Adrenal gland (tissue), 9 donors: ENCODE measurements at regions not wholly inside any gene's neighbourhood (a gene's known extent, or its start where the extent isn't known, plus 50 kb on each side); places are given as distances from the start of the nearest gene placed in this dataset.

ENCODE experiments used
- DNase-seq, 7 donors: peaks; one replicate each; pipeline ENCODE4 v3.0.0-alpha.2; 2019 to 2020
- H3K27ac ChIP-seq, 5 donors: fragments of 200-600 bp; sonication (generic) in 4 of 5; 1 replicate in 3 of 5; 2 replicates in 2 of 5; pipeline versions ENCODE4 v1.5.1 to v1.8.0; 2016 to 2020; ENCODE audit warnings: mild to moderate bottlenecking in 1 of 5
- H3K27me3 ChIP-seq: fragments of 200-600 bp; 2 replicates; pipeline ENCODE4 v1.8.0; 2021
- H3K36me3 ChIP-seq, 2 donors: fragments of 200-600 bp; replicated peaks in 1 of 2; 1 replicate in 1 of 2; 2 replicates in 1 of 2; pipeline versions ENCODE4 v1.5.1 to v1.8.0; 2018 to 2022
- H3K4me1 ChIP-seq, 2 donors: fragments of 200-600 bp; replicated peaks in 1 of 2; 1 replicate in 1 of 2; 2 replicates in 1 of 2; pipeline versions ENCODE4 v1.5.1 to v1.8.0; 2018 to 2021
- H3K4me3 ChIP-seq, 4 donors: fragments of 200-600 bp; sonication (generic) in 3 of 4; one replicate each; pipeline ENCODE4 v1.5.1; 2016 to 2018
- H3K9me3 ChIP-seq, 3 donors: fragments of 200-600 bp; sonication (generic) in 1 of 3; replicated peaks in 1 of 3; 1 replicate in 2 of 3; 2 replicates in 1 of 3; pipeline versions ENCODE4 v1.5.1 to v1.8.0; 2016 to 2021
- CTCF ChIP-seq, 6 experiments: fragments of 450-650 bp in 4 of 6; fragments of 200-600 bp in 2 of 6; sonication (generic) in 1 of 6; IDR thresholded peaks; 1 replicate in 5 of 6; 2 replicates in 1 of 6; pipeline versions ENCODE4 v1.5.1 to v1.8.0; 2016 to 2021; ENCODE audit warnings: antibody characterized with exemption in 6 of 6, mild to moderate bottlenecking in 2 of 6, moderate library complexity in 1 of 6
- POLR2A ChIP-seq, 2 donors: fragments of 450-650 bp; IDR thresholded peaks; one replicate each; pipeline ENCODE4 v1.6.1; 2017; ENCODE audit warnings: antibody characterized with exemption in 2 of 2, mild to moderate bottlenecking in 2 of 2, moderate library complexity in 1 of 2
- WGBS, 4 donors: extraction: QIAGEN DNeasy Blood & Tissue Kit in 2 of 4; methylation state at CpG; one replicate each; pipeline versions ENCODE4 v1.1.5 to v1.1.7; 2013 to 2017; 5-methylcytosine and 5-hydroxymethylcytosine counted together
- intact Hi-C, 2 donors: fragments of 100-400 bp; cut with DNase I; formaldehyde crosslinking; loops; one replicate each; pipeline versions ENCODE4 v1.14.1 to v1.15.0; 2022 to 2023
- donor health status: healthy with polysubstance abuse.
- donor health status: Bipolar disorder and iron deficiency.
- donor health status: DM: yes; HTN: yes; CAD: no.
- donor health status: DM: no; HTN: no; CAD: no.
- donor health status: DM: no; HTN: no; CAD: no.

- intact Hi-C loops: no loop called here
- H3K27ac ChIP-seq: no peak overlapping the region
- WGBS, 4 donors: 27 to 46% (median 38%) methylated on average over 1 of the region's 1 CpG
- H3K4me1 ChIP-seq: no peaks in the 10 kb centered on the region
- no peak overlapping the region for H3K4me3 ChIP-seq
- no peak for DNase-seq
- no peaks in the 10 kb centered on the region for H3K36me3 ChIP-seq
- H3K9me3 ChIP-seq: no peaks in the 10 kb centered on the region
- no peaks in the 10 kb centered on the region for H3K27me3 ChIP-seq
- TF ChIP-seq POLR2A (IDR thresholded peaks at IDR 0.05): no peak
- no peak for TF ChIP-seq CTCF (IDR thresholded peaks at IDR 0.05)
Measured at GRCh38 chr4:28518561-28519165, 1658.0 kb downstream of the STIM2 start.

GRCh38 chr4:28523681-28524190 is 1663.1 kb downstream of the STIM2 start:
- WGBS, 4 donors: 60 to 72% (median 70%) methylated on average over 3 of the region's 3 CpGs
- intact Hi-C loops: no loop called here
- Histone ChIP-seq H3K27ac (no peak overlapping the region), H3K4me3 (no peak overlapping the region), H3K4me1 (no peaks in the 10 kb centered on the region), H3K27me3 (no peaks in the 10 kb centered on the region), H3K36me3 (no peaks in the 10 kb centered on the region), H3K9me3 (no peaks in the 10 kb centered on the region)
- TF ChIP-seq POLR2A (IDR thresholded peaks at IDR 0.05): no peak
- no peak for TF ChIP-seq CTCF (IDR thresholded peaks at IDR 0.05)
- DNase-seq: no peak

GRCh38 chr4:28536124-28536523 is 1675.5 kb downstream of the STIM2 start:
- H3K4me3 ChIP-seq: no peak overlapping the region
- no peaks in the 10 kb centered on the region for H3K4me1 ChIP-seq
- 60 to 72% (median 69%) methylated on average over 2 of the region's 2 CpGs for WGBS, 4 donors
- H3K36me3 ChIP-seq: no peaks in the 10 kb centered on the region
- H3K9me3 ChIP-seq: no peaks in the 10 kb centered on the region
- TF ChIP-seq POLR2A (IDR thresholded peaks at IDR 0.05) (no peak), CTCF (IDR thresholded peaks at IDR 0.05) (no peak)
- no peak overlapping the region for H3K27ac ChIP-seq
- H3K27me3 ChIP-seq: no peaks in the 10 kb centered on the region
- no peak for DNase-seq
- intact Hi-C loops: no loop called here

- WGBS, 4 donors: 63 to 79% (median 74%) methylated on average over 1 of the region's 1 CpG
Measured at GRCh38 chr4:28545986-28546385, 1685.3 kb downstream of the STIM2 start.

More at GRCh38 chr4:28545986-28546385, 1685.3 kb downstream of the STIM2 start:
- no peaks in the 10 kb centered on the region for H3K36me3 ChIP-seq
- H3K9me3 ChIP-seq: no peaks in the 10 kb centered on the region
- intact Hi-C loops: no loop called here
- TF ChIP-seq CTCF (IDR thresholded peaks at IDR 0.05): no peak
- no peak for TF ChIP-seq POLR2A (IDR thresholded peaks at IDR 0.05)
- no peaks in the 10 kb centered on the region for H3K27me3 ChIP-seq
- DNase-seq: no peak
- H3K4me1 ChIP-seq: no peaks in the 10 kb centered on the region
- H3K27ac ChIP-seq: no peak overlapping the region
- no peak overlapping the region for H3K4me3 ChIP-seq
